HG02884 (cell line): ENCODE measurements at regions not wholly inside any gene's neighbourhood (a gene's known extent, or its start where the extent isn't known, plus 50 kb on each side); places are given as distances from the start of the nearest gene placed in this dataset.
"Not testable (repeated sequence)": the region's sequence is repeated elsewhere in the genome, so short reads cannot be mapped to it uniquely, and the experiment has no call there.

ENCODE experiments used
- ATAC-seq: cut with Tn5 transposase; IDR thresholded peaks from one replicate; pipeline ENCODE4 v1.9.1; 2021; ENCODE audit warnings: mild to moderate bottlenecking, moderate library complexity; ENCODE audit not compliant: unreplicated experiment

DNA sequence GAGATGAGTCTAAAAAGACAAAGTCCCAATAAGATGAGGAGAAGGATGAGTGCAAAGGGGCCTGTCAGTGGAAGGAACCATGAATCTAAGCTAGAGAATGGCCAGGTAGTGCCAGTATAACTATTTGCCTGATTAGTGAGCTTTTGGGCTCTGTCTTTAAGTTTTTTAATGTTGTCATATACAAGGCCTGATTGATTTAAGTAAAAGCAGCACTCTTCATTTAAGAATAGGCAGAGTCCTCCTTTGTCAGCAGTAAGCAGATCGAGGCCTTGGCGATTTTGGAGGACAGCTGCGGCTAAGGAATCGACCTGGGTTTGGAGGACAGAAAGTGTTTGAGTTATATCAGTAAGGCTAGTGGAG lies 753.4 kb upstream of the ADGRB3 start:
- ATAC-seq: no peak

DNA sequence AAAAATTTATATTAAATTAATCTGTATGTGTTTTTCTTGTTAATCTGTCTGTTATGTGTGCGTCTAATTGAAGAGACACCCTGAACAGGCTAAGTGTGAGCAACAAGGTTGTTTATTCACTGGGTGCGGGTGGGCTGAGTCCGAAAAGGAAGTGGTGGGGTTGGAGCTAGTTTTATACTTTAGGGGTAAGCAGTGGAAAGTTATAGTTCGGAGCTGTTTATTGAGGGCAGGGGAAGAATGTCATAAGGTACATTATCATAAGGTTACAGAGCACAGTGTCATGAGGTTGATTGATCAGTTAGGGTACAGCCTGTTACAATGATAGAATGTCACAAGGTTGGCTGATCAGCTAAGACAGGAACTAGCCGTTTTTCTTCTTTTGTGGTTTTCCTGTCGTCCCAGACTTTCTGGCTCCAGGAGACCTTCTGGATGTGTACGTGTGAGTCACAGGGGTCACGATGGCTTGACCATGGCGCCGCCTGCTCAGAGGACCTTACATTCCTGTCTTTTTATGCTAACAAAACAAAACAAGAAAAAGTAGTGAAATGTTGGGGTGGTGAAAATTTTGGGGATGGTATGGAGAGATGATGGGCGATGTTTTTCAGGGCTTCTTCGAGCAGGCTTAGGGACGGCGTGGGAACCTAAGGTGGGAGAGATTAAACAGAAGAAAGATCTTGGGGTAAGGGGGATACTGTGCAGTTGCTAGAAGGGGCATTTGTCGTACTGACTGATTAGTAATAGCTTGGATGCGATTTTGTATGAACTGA lies 754.0 kb upstream of the ADGRB3 start:
- ATAC-seq: no peak

DNA sequence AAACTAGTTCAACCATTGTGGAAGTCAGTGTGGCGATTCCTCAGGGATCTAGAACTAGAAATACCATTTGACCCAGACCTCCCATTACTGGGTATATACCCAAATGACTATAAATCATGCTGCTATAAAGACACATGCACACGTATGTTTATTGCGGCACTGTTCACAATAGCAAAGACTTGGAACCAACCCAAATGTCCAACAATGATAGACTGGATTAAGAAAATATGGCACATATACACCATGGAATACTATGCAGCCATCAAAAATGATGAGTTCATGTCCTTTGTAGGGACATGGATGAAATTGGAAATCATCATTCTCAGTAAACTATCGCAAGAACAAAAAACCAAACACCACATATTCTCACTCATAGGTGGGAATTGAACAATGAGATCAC lies 754.7 kb upstream of the ADGRB3 start:
- not testable (repeated sequence) for ATAC-seq

DNA sequence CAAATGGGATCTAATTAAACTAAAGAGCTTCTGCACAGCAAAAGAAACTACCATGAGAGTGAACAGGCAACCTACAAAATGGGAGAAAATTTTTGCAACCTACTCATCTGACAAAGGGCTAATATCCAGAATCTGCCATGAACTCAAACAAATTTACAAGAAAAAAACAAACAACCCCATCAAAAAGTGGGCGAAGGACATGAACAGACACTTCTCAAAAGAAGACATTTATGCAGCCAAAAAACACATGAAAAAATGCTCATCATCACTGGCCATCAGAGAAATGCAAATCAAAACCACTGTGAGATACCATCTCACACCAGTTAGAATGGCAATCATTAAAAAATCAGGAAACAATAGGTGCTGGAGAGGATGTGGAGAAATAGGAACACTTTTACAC lies 755.2 kb upstream of the ADGRB3 start:
- ATAC-seq: not testable (repeated sequence)

DNA sequence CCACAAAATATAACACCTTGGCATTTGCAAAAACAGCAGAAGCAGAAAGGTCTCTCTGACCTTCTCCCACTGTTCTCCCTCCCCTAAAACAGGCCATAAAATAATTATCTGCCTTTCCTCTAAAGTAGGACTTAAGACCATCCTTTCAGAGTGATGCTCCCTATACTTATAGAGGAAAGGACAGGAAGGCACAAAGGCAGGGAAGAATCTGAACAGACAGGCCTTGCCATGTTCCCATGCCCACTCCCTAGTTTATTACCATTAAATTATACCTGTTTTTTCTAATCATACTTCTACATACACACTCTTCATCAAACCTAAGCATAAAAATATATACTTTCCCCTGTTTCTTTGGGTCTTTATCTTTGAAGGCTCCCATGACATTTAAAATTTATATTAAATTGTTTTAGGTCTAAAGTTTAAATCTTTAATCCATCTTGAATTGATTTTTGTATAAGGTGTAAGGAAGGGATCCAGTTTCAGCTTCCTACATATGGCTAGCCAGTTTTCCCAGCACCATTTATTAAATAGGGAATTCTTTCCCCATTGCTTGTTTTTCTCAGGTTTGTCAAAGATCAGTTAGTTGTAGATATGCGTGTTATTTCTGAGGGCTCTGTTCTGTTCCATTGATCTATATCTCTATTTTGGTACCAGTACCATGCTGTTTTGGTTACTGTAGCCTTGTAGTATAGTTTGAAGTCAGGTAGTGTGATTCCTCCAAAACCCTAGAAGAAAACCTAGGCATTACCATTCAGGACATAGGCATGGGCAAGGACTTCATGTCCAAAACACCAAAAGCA lies 755.8 kb upstream of the ADGRB3 start:
- not testable (repeated sequence) for ATAC-seq

DNA sequence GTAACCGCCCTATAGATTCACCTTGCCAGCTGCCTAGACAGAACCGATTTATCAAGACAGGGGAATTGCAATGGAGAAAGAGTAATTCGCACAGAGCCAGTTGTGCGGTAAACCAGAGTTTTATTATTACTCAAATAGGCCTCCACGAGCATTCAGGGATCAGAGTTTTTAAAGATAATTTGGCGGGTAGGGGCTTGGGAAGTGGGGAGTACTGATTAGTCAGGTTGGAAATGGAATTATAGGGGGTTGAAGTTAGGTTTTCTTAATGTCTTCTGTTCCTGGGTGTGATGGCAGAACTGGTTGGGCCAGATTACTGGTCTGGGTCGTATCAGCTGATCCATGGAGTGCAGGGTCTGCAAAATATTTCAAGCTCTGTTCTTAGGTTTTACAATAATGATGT lies 756.9 kb upstream of the ADGRB3 start:
- not testable (repeated sequence) for ATAC-seq

DNA sequence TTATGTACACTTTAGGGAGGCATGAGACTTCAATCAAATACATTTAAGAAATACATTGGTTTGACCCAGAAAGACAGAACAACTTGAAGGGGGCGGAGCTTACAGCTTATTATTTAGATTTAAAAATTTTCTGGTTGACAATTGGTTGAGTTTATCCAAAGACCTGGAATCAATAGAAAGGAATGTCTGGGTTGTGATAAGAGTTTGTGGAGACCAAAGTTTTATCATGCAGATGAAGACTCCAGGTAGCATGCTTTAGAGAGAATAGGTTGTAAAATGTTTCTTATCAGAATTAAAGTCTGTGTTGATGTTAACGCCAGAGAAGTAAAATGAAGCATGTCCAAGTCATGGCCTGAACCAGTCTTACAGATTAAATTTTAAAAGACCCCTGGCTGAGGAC lies 757.8 kb upstream of the ADGRB3 start:
- no peak for ATAC-seq

DNA sequence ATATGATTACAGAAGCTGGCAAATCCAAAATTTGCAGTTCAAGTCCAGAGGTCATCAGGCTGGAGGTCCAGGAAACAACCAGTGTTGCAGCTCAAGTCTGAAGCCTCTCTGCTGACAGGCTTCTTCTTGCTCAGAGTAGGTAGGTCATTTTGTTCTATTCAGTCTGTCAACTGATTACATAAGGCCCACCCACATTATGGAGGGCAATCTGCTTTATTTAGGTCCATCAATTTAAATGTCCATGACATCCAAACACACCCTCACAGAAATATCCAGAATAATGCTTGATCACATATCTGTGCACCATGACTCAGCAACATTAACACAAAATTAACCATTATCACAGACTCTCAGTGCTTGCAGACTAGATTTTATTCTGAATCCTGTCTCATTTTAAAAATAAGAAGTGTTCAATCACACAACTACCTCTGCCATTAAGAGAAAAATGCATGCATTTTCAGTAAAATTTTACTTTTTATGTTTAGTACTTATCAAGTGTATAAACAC lies 759.2 kb upstream of the ADGRB3 start:
- ATAC-seq: no peak

DNA sequence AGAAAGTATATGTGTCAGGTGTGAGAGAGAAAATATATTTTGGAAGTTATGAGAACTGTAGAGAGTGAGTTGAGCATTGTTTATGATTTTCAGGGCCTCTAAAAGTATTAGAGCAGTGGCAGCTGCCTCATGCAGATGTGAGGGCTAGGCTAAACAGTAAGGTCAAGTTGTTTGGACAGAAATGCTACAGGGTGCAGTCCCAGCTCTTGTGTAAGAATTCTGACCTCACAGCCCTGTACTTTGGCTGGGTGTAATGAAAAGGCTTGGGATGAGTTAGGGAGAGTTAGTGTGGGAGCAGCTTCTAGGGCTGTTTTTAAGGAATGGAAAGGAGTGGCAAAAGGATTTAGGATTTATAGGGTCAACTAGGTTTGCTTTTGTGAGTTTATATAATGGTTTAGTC lies 764.8 kb upstream of the ADGRB3 start:
- ATAC-seq: no peak

DNA sequence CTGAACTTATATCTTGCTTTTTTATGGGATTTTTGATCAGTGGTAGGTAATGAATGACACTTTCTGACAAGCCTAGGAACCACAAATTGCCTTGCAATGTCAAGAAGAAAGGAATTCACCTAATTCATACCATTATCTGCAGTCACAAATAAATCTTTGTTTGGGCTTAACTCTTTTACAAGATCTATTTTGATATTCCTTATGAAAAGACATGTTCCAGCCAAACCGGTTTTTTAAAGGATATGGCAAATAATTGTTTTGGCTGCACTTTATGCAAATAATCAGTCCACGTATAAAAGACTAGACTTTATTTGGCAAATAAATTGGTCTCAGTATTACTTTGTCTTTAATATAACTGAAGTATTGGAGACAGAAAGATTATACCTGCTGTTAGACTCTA lies 771.7 kb upstream of the ADGRB3 start:
- no peak for ATAC-seq

DNA sequence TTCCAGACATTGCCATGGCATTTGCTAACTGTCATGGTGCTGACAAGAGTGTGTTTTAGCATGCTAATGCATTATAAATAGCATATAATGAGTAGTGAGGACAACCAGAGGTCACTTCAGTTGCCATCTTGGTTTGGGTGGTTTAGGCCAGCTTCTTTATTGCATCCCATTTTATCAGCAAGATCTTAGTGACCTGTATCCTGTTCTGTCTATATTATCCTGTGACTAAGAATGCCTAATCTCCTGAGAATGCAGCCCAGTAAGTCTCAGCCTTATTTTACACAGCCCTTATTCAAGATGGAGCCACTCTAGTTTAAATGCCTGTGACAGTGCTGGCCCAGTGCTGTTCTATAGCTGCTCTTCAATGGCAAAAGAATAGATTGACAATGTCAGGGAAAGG lies 781.0 kb upstream of the ADGRB3 start:
- ATAC-seq: no peak

DNA sequence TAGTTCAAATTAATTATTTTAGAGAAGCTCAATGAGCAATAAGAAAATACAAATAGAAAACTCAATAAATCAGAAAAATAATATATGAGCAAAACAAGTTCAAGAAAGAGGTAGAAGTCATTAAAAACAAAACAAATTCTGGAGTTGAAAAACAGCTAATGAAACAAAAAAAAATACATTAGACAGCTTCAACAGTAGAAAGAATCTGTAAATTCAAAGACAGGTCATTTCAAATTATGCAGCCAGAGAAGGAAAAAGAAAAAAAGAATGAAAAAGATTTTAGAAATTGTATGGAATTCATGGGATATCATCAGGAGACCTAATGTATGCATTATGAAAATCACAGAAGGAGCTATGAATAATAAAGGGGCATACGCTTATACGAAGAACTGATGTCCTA lies 795.3 kb upstream of the ADGRB3 start:
- ATAC-seq: no peak

DNA sequence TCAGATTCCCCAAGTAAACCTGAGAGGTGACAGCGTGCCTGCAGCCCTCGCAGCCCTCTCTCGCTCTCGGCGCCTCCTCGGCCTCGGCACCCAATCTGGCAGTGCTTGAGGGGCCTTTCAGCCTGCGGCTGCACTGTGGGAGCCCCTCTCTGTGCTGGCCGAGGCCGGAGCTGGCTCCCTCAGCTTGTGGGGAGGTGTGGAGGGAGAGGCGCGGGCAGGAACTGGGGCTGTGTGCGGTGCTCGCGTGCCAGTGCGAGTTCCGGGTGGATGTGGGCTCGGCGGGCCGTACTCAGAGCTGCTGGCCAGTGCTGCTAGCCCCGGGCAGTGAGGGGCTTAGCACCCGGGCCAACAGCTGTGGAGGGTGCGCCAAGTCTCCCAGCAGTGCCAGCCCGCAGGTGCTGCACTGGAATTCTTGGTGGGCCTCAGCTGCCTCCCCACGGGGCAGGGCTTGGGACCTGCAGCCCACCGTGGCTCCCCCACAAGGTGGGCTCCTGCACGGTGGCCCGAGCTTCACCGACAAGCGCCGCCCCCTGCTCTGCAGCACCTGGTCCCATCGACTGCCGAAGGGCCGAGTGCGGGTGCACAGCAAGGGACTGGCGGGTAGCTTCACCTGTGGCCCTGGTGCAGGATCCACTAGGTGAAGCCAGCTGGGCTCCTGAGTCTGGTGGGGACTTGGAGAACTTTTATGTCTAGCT lies 809.7 kb upstream of the ADGRB3 start:
- no peak for ATAC-seq

DNA sequence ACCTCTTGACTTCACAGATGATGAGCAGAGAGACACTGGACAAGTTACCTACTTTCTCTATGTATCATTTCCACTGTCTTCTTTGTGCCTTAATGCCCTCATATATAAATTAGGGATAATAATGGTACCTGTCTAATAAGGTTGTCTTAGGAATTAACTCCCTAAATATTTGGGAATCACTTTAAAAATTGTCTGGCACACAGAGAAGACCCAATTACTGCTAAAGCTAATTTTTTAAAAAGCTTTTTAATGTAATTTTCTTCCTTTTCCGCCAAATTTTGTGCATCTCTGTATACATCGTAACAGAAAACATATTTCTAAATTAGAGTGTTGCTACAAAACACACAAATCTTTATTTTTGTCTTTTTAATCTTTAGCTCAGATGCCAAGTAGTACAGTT lies 816.8 kb upstream of the ADGRB3 start:
- no peak for ATAC-seq

DNA sequence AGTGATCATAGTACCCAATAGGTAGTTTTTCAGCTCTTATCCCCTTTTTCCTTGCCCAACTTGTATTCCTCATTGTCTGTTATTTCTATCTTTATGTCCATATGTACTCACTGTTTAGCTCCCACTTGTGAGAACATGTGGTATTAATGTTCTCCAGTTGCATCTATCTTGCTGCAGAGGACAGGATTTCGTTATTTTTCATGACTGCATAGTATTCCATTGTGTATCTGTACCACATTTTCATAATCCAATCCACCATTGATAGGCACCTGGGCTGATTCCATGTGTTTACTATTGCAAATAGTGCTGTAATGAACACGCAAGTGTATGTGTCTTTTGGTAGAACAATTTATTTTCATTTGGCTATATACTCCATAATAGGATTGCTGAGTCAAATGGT lies 819.5 kb upstream of the ADGRB3 start:
- ATAC-seq: no peak

DNA sequence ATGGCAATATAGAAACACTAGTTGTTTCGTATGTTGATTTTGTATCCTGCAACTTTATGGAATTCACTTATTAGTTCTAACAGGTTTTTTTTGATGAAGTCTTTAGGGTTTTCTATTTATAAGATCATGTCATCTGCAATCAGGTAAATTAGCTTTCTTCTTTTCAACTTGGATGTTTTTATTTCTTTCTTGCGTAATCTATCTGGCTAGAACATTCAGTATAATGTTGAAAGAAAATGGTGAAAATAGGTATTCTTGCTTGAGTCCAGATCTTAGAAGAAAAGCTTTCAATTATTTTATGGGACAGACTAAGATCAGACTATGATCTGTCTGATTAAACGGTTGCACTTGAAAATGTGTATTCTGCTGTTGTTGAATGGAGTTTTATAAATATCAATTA lies 820.8 kb upstream of the ADGRB3 start:
- no peak for ATAC-seq

DNA sequence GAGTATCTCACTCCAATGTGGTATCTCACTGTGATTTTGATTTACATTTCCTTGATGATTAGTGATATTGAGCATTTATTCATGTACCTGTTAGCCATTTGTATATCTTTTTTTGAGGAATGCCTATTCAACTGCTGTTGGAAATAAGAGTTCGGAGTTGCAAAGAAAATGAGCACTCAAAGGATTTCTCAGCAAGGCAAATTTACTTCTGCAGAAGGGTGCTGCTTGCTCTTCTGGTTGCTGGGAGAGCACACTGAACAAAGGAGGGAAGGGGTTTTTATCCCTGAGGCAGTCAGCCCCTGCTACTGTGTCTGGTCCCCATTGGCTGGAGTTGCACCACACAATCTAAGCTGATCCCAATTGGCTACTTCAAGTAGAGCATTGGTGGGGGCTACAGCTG lies 822.4 kb upstream of the ADGRB3 start:
- no peak for ATAC-seq

DNA sequence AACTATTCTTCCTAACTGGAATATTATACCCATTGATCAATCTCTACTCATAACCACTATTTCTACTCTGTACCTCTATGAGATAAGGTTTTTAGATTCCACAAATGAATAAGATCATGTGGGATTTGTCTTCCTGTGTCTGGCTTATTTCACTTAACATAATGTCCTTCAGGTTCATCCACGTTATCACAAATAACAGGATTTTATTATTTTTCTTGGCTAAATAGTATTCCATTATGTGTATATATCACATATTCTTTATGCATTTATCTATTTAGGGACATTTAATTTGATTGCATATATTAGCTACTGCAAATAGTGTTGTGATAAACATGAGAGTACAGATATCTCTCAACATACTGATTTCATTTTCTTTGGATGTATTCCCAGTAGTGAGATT lies 823.0 kb upstream of the ADGRB3 start:
- ATAC-seq: no peak

DNA sequence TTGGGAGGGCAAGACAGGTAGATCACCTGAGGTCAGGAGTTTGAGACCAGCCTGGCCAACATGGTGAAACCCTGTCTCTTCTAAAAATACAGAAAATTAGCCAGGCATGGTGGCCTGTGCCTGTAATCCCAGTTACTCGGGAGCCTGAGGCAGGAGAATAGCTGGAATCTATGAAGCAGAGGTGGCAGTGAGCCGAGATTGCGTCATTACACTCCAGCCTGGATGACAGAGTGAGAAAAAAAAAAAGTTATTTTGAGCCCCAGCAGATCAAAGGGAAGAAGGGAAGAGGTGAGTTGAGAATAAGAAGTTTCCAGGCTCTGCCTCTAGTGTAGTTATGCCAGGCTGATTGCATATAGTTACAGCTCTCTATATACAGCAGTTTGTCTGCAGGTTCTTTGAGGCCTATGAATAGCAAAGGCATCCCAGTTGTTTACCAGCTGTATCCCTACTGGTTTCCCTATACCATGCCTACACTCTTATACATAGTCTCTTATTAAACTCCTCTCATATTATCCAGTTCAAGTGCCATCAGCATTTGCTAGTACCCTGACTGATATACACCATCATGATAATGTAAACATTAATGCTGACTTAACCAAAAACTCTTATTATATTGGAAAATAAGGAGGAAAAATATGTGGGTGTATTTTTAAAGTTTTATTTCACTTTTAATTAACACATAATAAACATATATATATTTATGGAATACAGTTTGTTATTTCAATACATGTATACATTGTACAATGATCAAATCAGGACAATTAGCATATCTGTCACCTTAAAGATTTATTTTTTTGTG lies 823.6 kb upstream of the ADGRB3 start:
- no peak for ATAC-seq

DNA sequence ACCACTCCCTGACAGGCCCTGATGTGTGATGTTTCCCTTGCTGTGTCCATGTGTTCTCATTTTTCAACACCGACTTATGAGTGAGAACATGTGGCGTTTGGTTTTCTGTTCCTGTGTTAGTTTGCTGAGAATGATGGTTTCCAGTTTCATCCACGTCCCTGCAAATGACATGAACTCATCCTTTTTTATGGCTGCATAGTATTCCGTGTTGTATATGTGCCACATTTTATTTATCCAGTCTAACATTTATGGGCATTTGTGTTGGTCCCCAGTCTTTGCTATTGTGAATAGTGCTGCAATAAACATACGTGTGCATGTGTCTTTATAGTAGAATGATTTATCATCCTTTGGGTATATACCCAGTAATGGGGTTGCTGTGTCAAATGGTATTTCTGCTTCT lies 830.3 kb upstream of the ADGRB3 start:
- not testable (repeated sequence) for ATAC-seq

DNA sequence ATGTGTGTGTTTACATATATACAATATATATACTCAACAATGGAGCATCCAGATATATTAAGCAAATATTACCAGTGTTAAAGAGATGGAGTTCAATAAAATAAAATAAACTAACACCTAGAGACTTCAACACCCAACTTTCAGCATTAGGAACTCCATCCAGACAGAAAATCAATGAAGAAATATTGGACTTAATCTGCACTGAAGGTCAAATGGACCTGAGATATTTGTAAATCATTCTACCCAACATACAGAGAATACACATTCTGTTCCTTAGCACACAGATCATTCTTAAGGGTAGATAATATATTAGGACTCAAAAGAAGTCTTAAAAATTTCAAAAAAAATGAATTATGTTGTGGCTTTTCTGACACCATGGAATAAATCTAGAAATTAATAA lies 832.3 kb upstream of the ADGRB3 start:
- no peak for ATAC-seq
